ENCODE measurements at regions not wholly inside any gene's neighbourhood (a gene's known extent, or its start where the extent isn't known, plus 50 kb on each side); places are given as distances from the start of the nearest gene placed in this dataset.

- no peak for TF ChIP-seq CTCF (IDR thresholded peaks at IDR 0.05; ENCODE audit: low read depth, low read length)
- TF ChIP-seq POLR2A (IDR thresholded peaks at IDR 0.05; ENCODE audit: extremely low read depth, insufficient read length): no peak
- TF ChIP-seq MAX (IDR thresholded peaks at IDR 0.05; ENCODE audit: low read depth, low read length): no peak
- no peak for TF ChIP-seq MYC (IDR thresholded peaks at IDR 0.05; ENCODE audit: low read depth, low read length)
Observed at GRCh38 chr4:130714006-130714405, 1618.1 kb downstream of the C4orf33 start.
